ENCODE measurements at regions not wholly inside any gene's neighbourhood (a gene's known extent, or its start where the extent isn't known, plus 50 kb on each side); places are given as distances from the start of the nearest gene placed in this dataset.

- no peak for TF ChIP-seq AFF4 (CRISPR knock-in tag; IDR thresholded peaks at IDR 0.05; ENCODE audit: borderline replicate concordance)
- TF ChIP-seq, protein P1, sequence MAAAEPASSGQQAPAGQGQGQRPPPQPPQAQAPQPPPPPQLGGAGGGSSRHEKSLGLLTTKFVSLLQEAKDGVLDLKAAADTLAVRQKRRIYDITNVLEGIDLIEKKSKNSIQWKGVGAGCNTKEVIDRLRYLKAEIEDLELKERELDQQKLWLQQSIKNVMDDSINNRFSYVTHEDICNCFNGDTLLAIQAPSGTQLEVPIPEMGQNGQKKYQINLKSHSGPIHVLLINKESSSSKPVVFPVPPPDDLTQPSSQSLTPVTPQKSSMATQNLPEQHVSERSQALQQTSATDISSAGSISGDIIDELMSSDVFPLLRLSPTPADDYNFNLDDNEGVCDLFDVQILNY (CRISPR knock-in tag; IDR thresholded peaks at IDR 0.05): no peak
- TF ChIP-seq, protein P2, sequence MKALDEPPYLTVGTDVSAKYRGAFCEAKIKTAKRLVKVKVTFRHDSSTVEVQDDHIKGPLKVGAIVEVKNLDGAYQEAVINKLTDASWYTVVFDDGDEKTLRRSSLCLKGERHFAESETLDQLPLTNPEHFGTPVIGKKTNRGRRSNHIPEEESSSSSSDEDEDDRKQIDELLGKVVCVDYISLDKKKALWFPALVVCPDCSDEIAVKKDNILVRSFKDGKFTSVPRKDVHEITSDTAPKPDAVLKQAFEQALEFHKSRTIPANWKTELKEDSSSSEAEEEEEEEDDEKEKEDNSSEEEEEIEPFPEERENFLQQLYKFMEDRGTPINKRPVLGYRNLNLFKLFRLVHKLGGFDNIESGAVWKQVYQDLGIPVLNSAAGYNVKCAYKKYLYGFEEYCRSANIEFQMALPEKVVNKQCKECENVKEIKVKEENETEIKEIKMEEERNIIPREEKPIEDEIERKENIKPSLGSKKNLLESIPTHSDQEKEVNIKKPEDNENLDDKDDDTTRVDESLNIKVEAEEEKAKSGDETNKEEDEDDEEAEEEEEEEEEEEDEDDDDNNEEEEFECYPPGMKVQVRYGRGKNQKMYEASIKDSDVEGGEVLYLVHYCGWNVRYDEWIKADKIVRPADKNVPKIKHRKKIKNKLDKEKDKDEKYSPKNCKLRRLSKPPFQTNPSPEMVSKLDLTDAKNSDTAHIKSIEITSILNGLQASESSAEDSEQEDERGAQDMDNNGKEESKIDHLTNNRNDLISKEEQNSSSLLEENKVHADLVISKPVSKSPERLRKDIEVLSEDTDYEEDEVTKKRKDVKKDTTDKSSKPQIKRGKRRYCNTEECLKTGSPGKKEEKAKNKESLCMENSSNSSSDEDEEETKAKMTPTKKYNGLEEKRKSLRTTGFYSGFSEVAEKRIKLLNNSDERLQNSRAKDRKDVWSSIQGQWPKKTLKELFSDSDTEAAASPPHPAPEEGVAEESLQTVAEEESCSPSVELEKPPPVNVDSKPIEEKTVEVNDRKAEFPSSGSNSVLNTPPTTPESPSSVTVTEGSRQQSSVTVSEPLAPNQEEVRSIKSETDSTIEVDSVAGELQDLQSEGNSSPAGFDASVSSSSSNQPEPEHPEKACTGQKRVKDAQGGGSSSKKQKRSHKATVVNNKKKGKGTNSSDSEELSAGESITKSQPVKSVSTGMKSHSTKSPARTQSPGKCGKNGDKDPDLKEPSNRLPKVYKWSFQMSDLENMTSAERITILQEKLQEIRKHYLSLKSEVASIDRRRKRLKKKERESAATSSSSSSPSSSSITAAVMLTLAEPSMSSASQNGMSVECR (CRISPR knock-in tag; IDR thresholded peaks at IDR 0.05; ENCODE audit: borderline replicate concordance): 0 out of 2 replicates have a peak, but pooled peaks have one; percentile 62
- 0 out of 2 replicates have a peak, but pooled peaks have one; percentile 56 for TF ChIP-seq TEAD1 (CRISPR knock-in tag; IDR thresholded peaks at IDR 0.05)
- TF ChIP-seq USF2 (CRISPR knock-in tag; IDR thresholded peaks at IDR 0.05): no peak
- TF ChIP-seq EMX1 (CRISPR knock-in tag; IDR thresholded peaks at IDR 0.05): no peak
- TF ChIP-seq GRHL2 (CRISPR knock-in tag; IDR thresholded peaks at IDR 0.05; ENCODE audit: insufficient replicate concordance, severe bottlenecking): no peak
Measured at GRCh38 chr10:77710759-77711682, 73.4 kb upstream of the KCNMA1 start (continued).

- no peak overlapping the region for H3K27ac Mint-ChIP-seq
- H3K9me3 Mint-ChIP-seq: no peaks in the 10 kb centered on the region
- POLR2A ChIA-PET: interaction anchor here (0.6 to 1.4 kb wide), 2 partner anchors 64 to 247 kb away, joined by 3 read pairs; no protein-coding TSS in a partner anchor
- peaks cover 35% of the 10 kb centered on the region for H3K4me1 Mint-ChIP-seq
- DNase-seq (ENCODE audit: low spot score) (peak; percentile 41), ATAC-seq (peak; percentile 32)
- H3K27me3 Mint-ChIP-seq (ENCODE audit: low read depth): peaks cover 29% of the 10 kb centered on the region
- H3K4me3 Mint-ChIP-seq: peak overlapping the region; percentile 64
- CTCF ChIA-PET: interaction anchor here (1.6 to 4.9 kb wide), 10 partner anchors 18 to 536 kb away, joined by 4 to 62 read pairs (median 21); partner anchors contain the start of gene KCNMA1
- H3K36me3 Mint-ChIP-seq: no peaks in the 10 kb centered on the region
- TF ChIP-seq USF2 (CRISPR knock-in tag; IDR thresholded peaks at IDR 0.05) (no peak), SP1 (CRISPR knock-in tag; conservative IDR thresholded peaks at IDR 0.05) (peak; percentile 39; the same call in 1 of the 2 replicates), ZNF416 (CRISPR knock-in tag; IDR thresholded peaks at IDR 0.05) (no peak), FOXP4 (CRISPR knock-in tag; IDR thresholded peaks at IDR 0.05) (no peak), ZNF423 (CRISPR knock-in tag; IDR thresholded peaks at IDR 0.05) (peak; percentile 98), ATF1 (CRISPR knock-in tag; IDR thresholded peaks at IDR 0.05) (no peak), NFYB (CRISPR knock-in tag; conservative IDR thresholded peaks at IDR 0.05; ENCODE audit: low read depth) (no peak), MAX (CRISPR knock-in tag; IDR thresholded peaks at IDR 0.05) (0 out of 2 replicates have a peak, but pooled peaks have one; percentile 27), ZSCAN18 (CRISPR knock-in tag; IDR thresholded peaks at IDR 0.05) (no peak), TEAD1 (CRISPR knock-in tag; IDR thresholded peaks at IDR 0.05) (peak; percentile 80; the same call in 1 of the 2 replicates)
- TF ChIP-seq, protein P3, sequence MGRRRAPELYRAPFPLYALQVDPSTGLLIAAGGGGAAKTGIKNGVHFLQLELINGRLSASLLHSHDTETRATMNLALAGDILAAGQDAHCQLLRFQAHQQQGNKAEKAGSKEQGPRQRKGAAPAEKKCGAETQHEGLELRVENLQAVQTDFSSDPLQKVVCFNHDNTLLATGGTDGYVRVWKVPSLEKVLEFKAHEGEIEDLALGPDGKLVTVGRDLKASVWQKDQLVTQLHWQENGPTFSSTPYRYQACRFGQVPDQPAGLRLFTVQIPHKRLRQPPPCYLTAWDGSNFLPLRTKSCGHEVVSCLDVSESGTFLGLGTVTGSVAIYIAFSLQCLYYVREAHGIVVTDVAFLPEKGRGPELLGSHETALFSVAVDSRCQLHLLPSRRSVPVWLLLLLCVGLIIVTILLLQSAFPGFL (CRISPR knock-in tag; IDR thresholded peaks at IDR 0.05; ENCODE audit: borderline replicate concordance): no peak
Measured at GRCh38 chr10:77710081-77710551, 72.5 kb upstream of the KCNMA1 start.

Measured in WTC11 (cell line).